ENCODE measurements at regions not wholly inside any gene's neighbourhood (a gene's known extent, or its start where the extent isn't known, plus 50 kb on each side); places are given as distances from the start of the nearest gene placed in this dataset.
A peak's percentile ranks its signal among the peaks of the same experiment; 100 is the strongest.

DNA sequence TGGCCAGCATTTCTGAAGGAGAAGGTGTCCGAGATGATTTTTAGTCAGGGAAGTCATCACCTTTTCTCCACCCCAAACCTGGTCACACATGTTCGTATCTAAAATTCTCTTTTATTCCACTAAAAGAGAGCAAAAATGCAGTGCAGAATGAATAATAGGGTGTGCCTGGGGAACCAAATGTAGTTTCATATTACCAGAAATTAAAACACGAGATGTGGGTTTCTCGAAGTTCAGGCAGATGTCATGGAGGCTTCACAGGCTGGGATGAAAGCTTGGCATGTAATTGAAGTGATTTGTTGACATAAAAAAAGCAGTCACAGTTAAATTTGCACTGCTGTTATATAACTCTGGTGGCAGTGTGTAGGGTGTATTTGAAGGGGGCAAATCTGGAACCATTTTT, 165.5 kb upstream of the PDE5A start:
- TF ChIP-seq, protein P1, sequence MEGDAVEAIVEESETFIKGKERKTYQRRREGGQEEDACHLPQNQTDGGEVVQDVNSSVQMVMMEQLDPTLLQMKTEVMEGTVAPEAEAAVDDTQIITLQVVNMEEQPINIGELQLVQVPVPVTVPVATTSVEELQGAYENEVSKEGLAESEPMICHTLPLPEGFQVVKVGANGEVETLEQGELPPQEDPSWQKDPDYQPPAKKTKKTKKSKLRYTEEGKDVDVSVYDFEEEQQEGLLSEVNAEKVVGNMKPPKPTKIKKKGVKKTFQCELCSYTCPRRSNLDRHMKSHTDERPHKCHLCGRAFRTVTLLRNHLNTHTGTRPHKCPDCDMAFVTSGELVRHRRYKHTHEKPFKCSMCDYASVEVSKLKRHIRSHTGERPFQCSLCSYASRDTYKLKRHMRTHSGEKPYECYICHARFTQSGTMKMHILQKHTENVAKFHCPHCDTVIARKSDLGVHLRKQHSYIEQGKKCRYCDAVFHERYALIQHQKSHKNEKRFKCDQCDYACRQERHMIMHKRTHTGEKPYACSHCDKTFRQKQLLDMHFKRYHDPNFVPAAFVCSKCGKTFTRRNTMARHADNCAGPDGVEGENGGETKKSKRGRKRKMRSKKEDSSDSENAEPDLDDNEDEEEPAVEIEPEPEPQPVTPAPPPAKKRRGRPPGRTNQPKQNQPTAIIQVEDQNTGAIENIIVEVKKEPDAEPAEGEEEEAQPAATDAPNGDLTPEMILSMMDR (IDR thresholded peaks at IDR 0.05): no peak

DNA sequence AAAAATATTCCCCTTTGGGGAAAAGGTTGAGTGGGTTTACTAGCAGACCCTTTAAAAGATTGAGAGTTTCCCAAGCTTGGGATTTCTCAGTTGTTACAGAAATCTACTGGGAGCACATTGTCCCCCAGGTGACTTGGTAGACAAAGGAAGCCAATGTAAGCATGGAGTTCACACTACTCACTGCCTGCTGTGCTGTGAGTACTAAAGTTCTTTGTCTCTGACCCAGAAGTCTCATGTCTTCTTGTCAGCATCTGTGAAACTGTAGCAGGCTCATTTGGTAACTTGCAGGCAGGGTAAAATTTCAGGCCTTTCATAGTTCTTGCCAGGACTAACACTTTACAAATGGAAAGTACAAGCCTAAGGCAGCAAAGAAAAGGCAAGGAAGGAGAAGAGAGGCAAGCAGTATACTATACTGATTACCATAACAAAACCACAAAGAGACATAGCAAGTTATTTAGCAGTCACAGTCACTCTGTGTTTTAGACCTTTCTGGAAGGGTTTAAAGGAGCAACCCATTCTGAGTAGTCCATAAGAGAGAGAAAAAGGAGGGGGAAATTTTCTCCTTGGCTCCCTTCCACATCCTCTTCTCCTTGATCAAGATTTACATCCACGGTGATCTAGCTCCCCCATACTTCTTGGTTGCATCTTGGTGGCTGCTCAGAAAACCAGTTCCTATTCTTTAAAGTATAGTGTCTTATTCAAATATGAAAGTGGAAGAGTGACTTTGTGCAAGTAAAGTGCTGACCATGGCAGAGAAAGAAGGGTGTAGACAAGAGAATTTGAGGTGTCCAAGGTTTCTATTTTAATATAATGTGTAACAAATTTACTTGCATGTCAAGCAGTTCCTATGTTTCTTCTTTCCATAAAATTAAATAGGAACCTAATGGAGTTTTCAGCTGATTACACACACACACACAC, 160.0 kb upstream of the PDE5A start:
- TF ChIP-seq, protein P1 (IDR thresholded peaks at IDR 0.05): no peak

DNA sequence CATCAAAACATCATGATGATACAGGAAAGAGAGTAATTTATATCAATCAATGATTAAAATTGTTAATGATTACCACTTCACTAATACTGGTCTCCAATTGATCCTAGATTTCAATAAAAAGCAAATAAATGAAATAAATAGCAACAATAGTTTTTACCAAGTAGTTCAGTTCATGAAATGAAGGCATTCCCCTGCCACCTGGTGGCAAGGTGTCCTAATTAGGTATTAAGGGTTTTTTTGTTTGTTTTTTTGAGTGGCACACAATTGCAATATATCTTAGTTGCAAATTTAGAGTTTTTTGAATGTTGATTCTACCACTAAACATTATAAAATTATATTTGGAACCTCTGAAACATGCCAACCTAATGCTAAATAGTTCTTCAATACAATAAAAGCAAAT, 157.4 kb upstream of the PDE5A start:
- TF ChIP-seq, protein P1 (IDR thresholded peaks at IDR 0.05): peak; percentile 42; the same call in 1 of the 2 replicates

DNA sequence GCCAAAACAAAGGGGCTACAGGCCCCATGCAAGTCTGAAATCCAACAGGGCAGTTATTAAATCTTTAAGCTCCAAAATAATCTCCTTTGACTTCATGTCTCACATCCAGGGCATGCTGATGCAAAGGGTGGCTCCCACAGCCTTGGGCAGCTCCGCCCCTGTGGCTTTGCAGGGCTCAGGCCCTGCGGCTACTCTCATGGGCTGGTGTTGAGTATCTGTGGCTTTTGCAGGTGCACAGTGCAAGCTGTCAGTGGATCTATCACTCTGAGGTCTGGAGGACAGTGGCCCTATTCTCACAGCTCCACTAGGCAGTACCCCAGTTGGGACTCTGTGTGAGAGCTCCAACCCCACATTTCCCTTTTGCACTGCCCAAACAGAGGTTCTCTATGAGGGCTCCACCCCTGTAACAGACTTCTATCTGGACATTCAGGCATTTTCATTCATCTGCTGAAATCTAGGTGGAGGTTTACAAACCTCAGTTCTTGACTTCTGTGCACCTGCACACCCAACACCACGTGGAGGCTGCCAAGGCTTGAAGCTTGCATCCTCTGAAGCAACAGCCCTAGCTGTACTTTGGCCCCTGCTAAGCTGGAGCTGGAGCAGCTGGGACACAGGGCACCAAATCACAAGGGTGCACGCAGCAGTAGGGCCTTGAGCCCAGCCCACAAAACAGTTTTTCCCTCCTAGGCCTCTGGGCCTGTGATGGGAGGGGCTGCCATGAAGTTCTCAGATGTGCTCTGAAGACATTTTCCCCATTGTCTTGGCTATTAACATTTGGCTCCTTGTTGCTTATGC, 154.8 kb upstream of the PDE5A start:
- TF ChIP-seq, protein P1 (IDR thresholded peaks at IDR 0.05): no peak

DNA sequence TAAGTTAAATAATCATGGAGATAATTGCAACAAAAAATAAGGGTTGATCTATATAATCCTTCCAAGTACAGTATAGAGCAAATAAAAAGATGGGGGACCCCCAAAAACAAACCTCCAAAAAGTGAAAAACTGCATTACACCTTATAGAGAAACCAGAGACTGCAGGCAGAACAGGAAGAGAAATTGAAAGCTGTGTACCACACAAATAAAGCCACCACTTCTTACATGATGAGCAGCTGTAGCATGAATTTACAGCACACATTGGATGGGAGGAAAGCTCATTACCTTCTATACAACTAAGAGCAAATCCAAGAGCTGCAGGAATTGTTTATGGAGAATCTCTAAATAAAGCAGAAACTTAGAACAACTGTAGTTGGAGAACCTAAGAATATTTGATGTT, 152.4 kb upstream of the PDE5A start:
- TF ChIP-seq, protein P1 (IDR thresholded peaks at IDR 0.05): no peak

DNA sequence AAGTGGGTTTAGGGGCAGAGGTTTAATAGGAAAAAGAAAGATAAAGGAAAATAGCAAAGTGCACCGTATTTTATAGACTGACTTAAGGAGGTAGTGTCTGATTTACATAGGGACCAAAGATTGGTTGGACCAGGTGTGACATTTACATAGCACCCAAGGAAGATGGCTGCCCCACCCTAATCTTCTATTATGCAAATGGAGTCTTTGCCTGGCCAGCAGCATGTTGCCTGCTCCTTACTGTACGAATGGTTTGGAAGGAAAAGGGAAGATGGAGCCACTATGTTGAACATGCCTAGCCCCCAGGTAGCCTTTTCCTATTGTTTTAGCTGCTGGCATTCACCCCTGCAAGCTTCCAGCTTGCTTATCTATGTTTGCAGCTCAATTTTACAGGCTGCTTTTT, 146.2 kb upstream of the PDE5A start:
- TF ChIP-seq, protein P1 (IDR thresholded peaks at IDR 0.05): no peak

DNA sequence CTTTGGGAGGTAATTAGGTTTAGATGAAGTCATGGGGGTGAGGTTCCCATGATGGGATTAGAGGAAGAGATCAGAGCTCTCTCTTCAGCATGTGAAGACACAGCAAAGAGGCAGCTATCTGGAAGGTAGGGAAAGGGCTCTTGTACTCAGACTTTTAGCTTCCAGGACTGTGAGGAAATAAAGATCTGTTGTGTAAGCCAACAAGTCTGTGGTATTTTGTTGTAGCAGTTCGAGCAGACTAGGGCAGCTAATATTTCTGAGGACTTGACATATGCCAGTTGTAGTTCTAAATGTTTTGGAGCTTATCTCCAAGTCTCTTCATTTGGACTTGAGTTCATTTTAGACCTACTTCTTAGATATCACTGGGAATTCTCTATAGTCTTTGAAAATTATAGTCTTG, 137.3 kb upstream of the PDE5A start:
- TF ChIP-seq, protein P1 (IDR thresholded peaks at IDR 0.05): no peak

All from LNCAP (cell line).